Small intestine (tissue), 7 donors: ENCODE measurements at regions not wholly inside any gene's neighbourhood (a gene's known extent, or its start where the extent isn't known, plus 50 kb on each side); places are given as distances from the start of the nearest gene placed in this dataset.

Experiments
- DNase-seq, 2 donors: peaks; one replicate each; pipeline versions ENCODE4 v3.0.0 to v3.0.0-alpha.2; 2013
- FAIRE-seq: peaks from 2 replicates; lab custom pipeline; 2012; peaks lifted over from hg19 to GRCh38; lab: Jason Lieb, UNC
- H3K27ac ChIP-seq, 3 donors: one replicate each; pipeline ENCODE4 v1.5.1; 2013; ENCODE audit warnings: low read length in 2 of 3, mild to moderate bottlenecking in 2 of 3, control low read depth in 1 of 3, inconsistent platforms in 1 of 3, low read depth in 1 of 3, moderate library complexity in 1 of 3
- H3K27me3 ChIP-seq, 3 donors: one replicate each; pipeline ENCODE4 v1.6.1; 2013; ENCODE audit warnings: low read length in 3 of 3, inconsistent platforms in 1 of 3; ENCODE audit not compliant: control insufficient read depth in 3 of 3, insufficient read depth in 3 of 3
- H3K36me3 ChIP-seq, 3 donors: one replicate each; pipeline ENCODE4 v1.6.1; 2013; ENCODE audit warnings: low read length in 3 of 3, inconsistent platforms in 1 of 3, low read depth in 1 of 3, mild to moderate bottlenecking in 1 of 3, moderate library complexity in 1 of 3; ENCODE audit not compliant: control insufficient read depth in 3 of 3, insufficient read depth in 2 of 3
- H3K4me1 ChIP-seq, 3 donors: one replicate each; pipeline ENCODE4 v1.6.1; 2013; ENCODE audit warnings: low read length in 2 of 3, inconsistent platforms in 1 of 3, low read depth in 1 of 3, mild to moderate bottlenecking in 1 of 3, moderate library complexity in 1 of 3; ENCODE audit not compliant: control insufficient read depth in 3 of 3, insufficient read depth in 2 of 3
- H3K4me3 ChIP-seq, 3 donors: one replicate each; pipeline ENCODE4 v1.5.1; 2013; ENCODE audit warnings: low read length in 3 of 3, control low read depth in 1 of 3, inconsistent platforms in 1 of 3, low read depth in 1 of 3, mild to moderate bottlenecking in 1 of 3, moderate library complexity in 1 of 3
- H3K9me3 ChIP-seq, 2 donors: one replicate each; pipeline ENCODE4 v1.6.1; 2013; ENCODE audit warnings: low read depth in 1 of 2, low read length in 1 of 2; ENCODE audit not compliant: control insufficient read depth in 2 of 2, insufficient read depth in 1 of 2
- WGBS, 3 donors: extraction: QIAGEN DNeasy Blood & Tissue Kit; methylation state at CpG; one replicate each; pipeline ENCODE4 v1.1.7; 2013; 5-methylcytosine and 5-hydroxymethylcytosine counted together
- donor health status: healthy with polysubstance abuse.
- donor health status: control.
- donor health status: control.
- donor health status: Bipolar disorder and iron deficiency.
- donor health status: healthy.

- Histone ChIP-seq H3K4me1 (no peaks in the 10 kb centered on the region), H3K27me3 (no peaks in the 10 kb centered on the region), H3K27ac (no peak overlapping the region), H3K4me3 (no peak overlapping the region), H3K36me3 (no peaks in the 10 kb centered on the region), H3K9me3 (peaks cover 0 to 3% of the 10 kb centered on the region in 2 donors)
- WGBS, 3 donors: 89 to 97% (median 95%) methylated on average over 5 of the region's 5 CpGs
- DNase-seq (no peak), FAIRE-seq (no peak)
These were observed 1490.0 kb upstream of the GBE1 start for GRCh38 chr3:83251490-83251889.

GRCh38 chr3:83250613-83251012, 1489.2 kb upstream of the GBE1 start:
- Histone ChIP-seq H3K4me1 (no peaks in the 10 kb centered on the region), H3K4me3 (no peak overlapping the region), H3K27me3 (no peaks in the 10 kb centered on the region), H3K27ac (no peak overlapping the region), H3K36me3 (no peaks in the 10 kb centered on the region), H3K9me3 (peaks cover 0 to 3% of the 10 kb centered on the region in 2 donors)
- DNase-seq (no peak), FAIRE-seq (no peak)
- 58 to 87% (median 82%) methylated on average over 1 of the region's 1 CpG for WGBS, 3 donors

- Histone ChIP-seq H3K4me3 (no peak overlapping the region), H3K27me3 (no peaks in the 10 kb centered on the region), H3K27ac (no peak overlapping the region), H3K36me3 (no peaks in the 10 kb centered on the region), H3K4me1 (no peaks in the 10 kb centered on the region), H3K9me3 (peaks cover 0 to 3% of the 10 kb centered on the region in 2 donors)
- FAIRE-seq: no peak
- WGBS, 3 donors: 57 to 70% (median 69%) methylated on average over 3 of the region's 3 CpGs
- no peak for DNase-seq
These were observed 1487.0 kb upstream of the GBE1 start for GRCh38 chr3:83248454-83248853.

GRCh38 chr3:83235180-83235814, 1473.9 kb upstream of the GBE1 start:
- Histone ChIP-seq H3K27ac (no peak overlapping the region), H3K9me3 (no peaks in the 10 kb centered on the region), H3K36me3 (no peaks in the 10 kb centered on the region), H3K4me1 (no peaks in the 10 kb centered on the region), H3K4me3 (no peak overlapping the region), H3K27me3 (no peaks in the 10 kb centered on the region)
- WGBS, 3 donors: 77 to 86% (median 84%) methylated on average over 4 of the region's 4 CpGs
- DNase-seq (no peak), FAIRE-seq (no peak)

- H3K27me3 ChIP-seq: no peaks in the 10 kb centered on the region
- H3K4me3 ChIP-seq: no peak overlapping the region
- no peak overlapping the region for H3K27ac ChIP-seq
- WGBS, 3 donors: 62 to 75% (median 68%) methylated on average over 6 of the region's 6 CpGs
- no peaks in the 10 kb centered on the region for H3K4me1 ChIP-seq
- DNase-seq (no peak), FAIRE-seq (no peak)
- no peaks in the 10 kb centered on the region for H3K9me3 ChIP-seq
- no peaks in the 10 kb centered on the region for H3K36me3 ChIP-seq
These were observed 1472.3 kb upstream of the GBE1 start for GRCh38 chr3:83233715-83234114.

- DNase-seq (no peak), FAIRE-seq (no peak)
- Histone ChIP-seq H3K4me1 (no peaks in the 10 kb centered on the region), H3K27me3 (no peaks in the 10 kb centered on the region), H3K9me3 (no peaks in the 10 kb centered on the region), H3K36me3 (no peaks in the 10 kb centered on the region), H3K27ac (no peak overlapping the region), H3K4me3 (no peak overlapping the region)
- 36 to 60% (median 43%) methylated on average over 3 of the region's 3 CpGs for WGBS, 3 donors
These were observed 1469.4 kb upstream of the GBE1 start for GRCh38 chr3:83230841-83231240.

- Histone ChIP-seq H3K9me3 (no peaks in the 10 kb centered on the region), H3K27me3 (no peaks in the 10 kb centered on the region), H3K4me1 (no peaks in the 10 kb centered on the region), H3K4me3 (no peak overlapping the region), H3K27ac (no peak overlapping the region), H3K36me3 (no peaks in the 10 kb centered on the region)
- no peak for DNase-seq
- no peak for FAIRE-seq
- WGBS, 3 donors: 91 to 96% (median 91%) methylated on average over 1 of the region's 1 CpG
These were observed 1468.9 kb upstream of the GBE1 start for GRCh38 chr3:83230376-83230775.

- DNase-seq (no peak), FAIRE-seq (no peak)
These were observed 1465.3 kb upstream of the GBE1 start for GRCh38 chr3:83226751-83227150.

More at GRCh38 chr3:83226751-83227150, 1465.3 kb upstream of the GBE1 start:
- 85 to 92% (median 86%) methylated on average over 3 of the region's 3 CpGs for WGBS, 3 donors
- Histone ChIP-seq H3K4me1 (no peaks in the 10 kb centered on the region), H3K36me3 (no peaks in the 10 kb centered on the region), H3K27ac (no peak overlapping the region), H3K9me3 (no peaks in the 10 kb centered on the region), H3K4me3 (no peak overlapping the region), H3K27me3 (no peaks in the 10 kb centered on the region)
